Mammary epithelial cell (primary cell): ENCODE measurements at regions not wholly inside any gene's neighbourhood (a gene's known extent, or its start where the extent isn't known, plus 50 kb on each side); places are given as distances from the start of the nearest gene placed in this dataset.
"Not testable (repeated sequence)": the region's sequence is repeated elsewhere in the genome, so short reads cannot be mapped to it uniquely, and the experiment has no call there.

Experiments used
- EZH2 ChIP-seq: IDR thresholded peaks from 2 replicates; pipeline ENCODE4 v1.6.1; 2012; ENCODE audit warnings: low read length, inconsistent platforms, borderline replicate concordance
- TF ChIP-seq, protein P1 (sequence below), 2 donors: IDR thresholded peaks in 1 of 2; conservative IDR thresholded peaks in 1 of 2; 2 replicates each; pipeline ENCODE4 v1.5.1; 2011 to 2012; ENCODE audit warnings: inconsistent platforms in 2 of 2, low read length in 2 of 2, mild to moderate bottlenecking in 2 of 2, control low read depth in 1 of 2, low read depth in 1 of 2; ENCODE audit not compliant: insufficient read depth in 1 of 2; ENCODE audit errors: extremely low read depth in 1 of 2

DNA sequence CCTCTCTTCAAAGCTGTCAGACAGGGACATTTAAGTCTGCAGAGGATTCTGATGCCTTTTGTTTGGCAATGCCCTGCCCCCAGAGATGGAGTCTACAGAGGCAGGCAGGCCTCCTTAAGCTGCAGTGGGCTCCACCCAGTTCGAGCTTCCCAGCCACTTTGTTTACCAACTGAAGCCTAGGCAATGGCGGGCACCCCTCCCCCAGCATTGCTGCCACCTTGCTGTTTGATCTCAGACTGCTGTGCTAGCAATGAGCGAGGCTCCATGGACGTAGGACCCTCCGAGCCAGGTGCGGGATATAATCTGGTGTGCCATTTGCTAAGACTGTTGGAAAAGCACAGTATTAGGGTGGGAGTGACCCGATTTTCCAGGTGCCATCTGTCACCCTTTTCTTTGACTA is 207.7 kb downstream of the OTOP1 start:
- TF ChIP-seq, protein P1, sequence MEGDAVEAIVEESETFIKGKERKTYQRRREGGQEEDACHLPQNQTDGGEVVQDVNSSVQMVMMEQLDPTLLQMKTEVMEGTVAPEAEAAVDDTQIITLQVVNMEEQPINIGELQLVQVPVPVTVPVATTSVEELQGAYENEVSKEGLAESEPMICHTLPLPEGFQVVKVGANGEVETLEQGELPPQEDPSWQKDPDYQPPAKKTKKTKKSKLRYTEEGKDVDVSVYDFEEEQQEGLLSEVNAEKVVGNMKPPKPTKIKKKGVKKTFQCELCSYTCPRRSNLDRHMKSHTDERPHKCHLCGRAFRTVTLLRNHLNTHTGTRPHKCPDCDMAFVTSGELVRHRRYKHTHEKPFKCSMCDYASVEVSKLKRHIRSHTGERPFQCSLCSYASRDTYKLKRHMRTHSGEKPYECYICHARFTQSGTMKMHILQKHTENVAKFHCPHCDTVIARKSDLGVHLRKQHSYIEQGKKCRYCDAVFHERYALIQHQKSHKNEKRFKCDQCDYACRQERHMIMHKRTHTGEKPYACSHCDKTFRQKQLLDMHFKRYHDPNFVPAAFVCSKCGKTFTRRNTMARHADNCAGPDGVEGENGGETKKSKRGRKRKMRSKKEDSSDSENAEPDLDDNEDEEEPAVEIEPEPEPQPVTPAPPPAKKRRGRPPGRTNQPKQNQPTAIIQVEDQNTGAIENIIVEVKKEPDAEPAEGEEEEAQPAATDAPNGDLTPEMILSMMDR (conservative IDR thresholded peaks at IDR 0.05 in 1 of 2, IDR thresholded peaks at IDR 0.05 in 1 of 2; ENCODE audit: extremely low read depth in 1 of 2, insufficient read depth in 1 of 2, low read depth in 1 of 2, low read length in 2 of 2) = not testable (repeated sequence)
- TF ChIP-seq EZH2 = not testable (repeated sequence)
